Neutrophil (primary cell): ENCODE measurements at regions not wholly inside any gene's neighbourhood (a gene's known extent, or its start where the extent isn't known, plus 50 kb on each side); places are given as distances from the start of the nearest gene placed in this dataset.
A peak's percentile ranks its signal among the peaks of the same experiment; 100 is the strongest.

Experiments used
- H3K27ac ChIP-seq: fragments of 200-600 bp; sonication (generic); 2 replicates; pipeline ENCODE4 v1.5.1; 2016; ENCODE audit warnings: mild to moderate bottlenecking, moderate library complexity
- H3K27me3 ChIP-seq: fragments of 200-600 bp; sonication (generic); 2 replicates; pipeline ENCODE4 v1.6.0; 2016; ENCODE audit warnings: mild to moderate bottlenecking
- H3K36me3 ChIP-seq: fragments of 200-600 bp; sonication (generic); 2 replicates; pipeline ENCODE4 v1.5.1; 2017
- H3K4me1 ChIP-seq, 2 experiments: fragments of 200-600 bp in 1 of 2; sonication (generic) in 1 of 2; 1 replicate in 1 of 2; 2 replicates in 1 of 2; pipeline versions ENCODE4 v1.5.1 to v1.6.1; 2013 to 2016; ENCODE audit warnings: low read depth in 1 of 2, low read length in 1 of 2, mild to moderate bottlenecking in 1 of 2, moderate library complexity in 1 of 2; ENCODE audit not compliant: control insufficient read depth in 1 of 2, insufficient read depth in 1 of 2
- H3K4me3 ChIP-seq, 2 experiments: fragments of 200-600 bp in 1 of 2; sonication (generic) in 1 of 2; 1 replicate in 1 of 2; 2 replicates in 1 of 2; pipeline ENCODE4 v1.5.1; 2013 to 2016; ENCODE audit warnings: low read depth in 1 of 2, low read length in 1 of 2, mild to moderate bottlenecking in 1 of 2, moderate library complexity in 1 of 2
- H3K9me3 ChIP-seq: fragments of 200-600 bp; sonication (generic); 2 replicates; pipeline ENCODE4 v1.5.1; 2016
- CTCF ChIP-seq: fragments of 200-600 bp; sonication (generic); IDR thresholded peaks from 2 replicates; pipeline ENCODE4 v1.5.1; 2016; ENCODE audit warnings: antibody characterized with exemption

GRCh38 chr12:96099421-96099820 lies 64.0 kb upstream of the LTA4H start:
- Histone ChIP-seq H3K27ac (no peak overlapping the region), H3K27me3 (no peaks in the 10 kb centered on the region), H3K9me3 (no peaks in the 10 kb centered on the region), H3K4me1 (peaks cover 12 to 13% of the 10 kb centered on the region in 2 experiments), H3K4me3 (no peak overlapping the region), H3K36me3 (no peaks in the 10 kb centered on the region)
- no peak for TF ChIP-seq CTCF

GRCh38 chr12:96099986-96100385 lies 64.6 kb upstream of the LTA4H start:
- no peaks in the 10 kb centered on the region for H3K9me3 ChIP-seq
- no peaks in the 10 kb centered on the region for H3K36me3 ChIP-seq
- H3K4me1 ChIP-seq: peaks cover 12 to 13% of the 10 kb centered on the region in 2 experiments
- no peak overlapping the region for H3K27ac ChIP-seq
- H3K27me3 ChIP-seq: no peaks in the 10 kb centered on the region
- H3K4me3 ChIP-seq: no peak overlapping the region
- no peak for TF ChIP-seq CTCF

GRCh38 chr12:96101806-96102205 lies 66.4 kb upstream of the LTA4H start:
- H3K4me3 ChIP-seq: no peak overlapping the region

GRCh38 chr12:96103067-96103644 lies 67.8 kb upstream of the LTA4H start:
- no peak for TF ChIP-seq CTCF
- Histone ChIP-seq H3K4me3 (no peak overlapping the region), H3K27ac (peak overlapping the region; percentile 33), H3K9me3 (no peaks in the 10 kb centered on the region), H3K27me3 (no peaks in the 10 kb centered on the region), H3K4me1 (peaks cover 14 to 18% of the 10 kb centered on the region in 2 experiments), H3K36me3 (no peaks in the 10 kb centered on the region)

More at GRCh38 chr12:96101806-96102205, 66.4 kb upstream of the LTA4H start:
- Histone ChIP-seq H3K4me1 (peaks cover 12 to 13% of the 10 kb centered on the region in 2 experiments), H3K27ac (no peak overlapping the region), H3K36me3 (no peaks in the 10 kb centered on the region), H3K9me3 (no peaks in the 10 kb centered on the region), H3K27me3 (no peaks in the 10 kb centered on the region)
- TF ChIP-seq CTCF: no peak

- no peaks in the 10 kb centered on the region for H3K9me3 ChIP-seq
- no peak for TF ChIP-seq CTCF
- H3K36me3 ChIP-seq: no peaks in the 10 kb centered on the region
- H3K4me1 ChIP-seq: peaks cover 16 to 23% of the 10 kb centered on the region in 2 experiments
- no peaks in the 10 kb centered on the region for H3K27me3 ChIP-seq
- H3K27ac ChIP-seq: no peak overlapping the region
- H3K4me3 ChIP-seq: no peak overlapping the region
Observed at GRCh38 chr12:96104566-96104965, 69.2 kb upstream of the LTA4H start.
